Fibroblast of the conjunctiva (primary cell): ENCODE measurements at regions not wholly inside any gene's neighbourhood (a gene's known extent, or its start where the extent isn't known, plus 50 kb on each side); places are given as distances from the start of the nearest gene placed in this dataset.

ENCODE experiments used
- DNase-seq: peaks from one replicate; pipeline ENCODE4 v3.0.0-alpha.2; 2010; ENCODE audit warnings: low read depth

DNA sequence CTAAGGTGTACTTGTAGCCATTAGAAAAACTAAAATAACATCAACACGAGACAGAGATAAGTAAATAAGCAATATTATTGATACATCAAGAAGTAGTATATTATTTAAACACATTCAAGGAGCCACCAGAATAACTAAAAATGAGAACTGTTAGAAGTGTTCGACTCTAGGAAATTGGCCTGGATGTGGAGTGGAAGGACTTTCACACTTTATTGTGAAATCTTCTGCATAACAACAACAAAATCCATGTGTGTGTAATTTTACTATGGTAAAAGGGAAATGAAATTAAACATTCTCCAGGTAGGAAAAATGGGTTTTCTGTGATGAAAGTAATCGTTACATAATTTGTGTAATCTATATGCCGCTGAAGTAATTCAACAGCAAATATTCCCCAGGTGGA lies 96.3 kb upstream of the RNF152 start:
- no peak for DNase-seq

DNA sequence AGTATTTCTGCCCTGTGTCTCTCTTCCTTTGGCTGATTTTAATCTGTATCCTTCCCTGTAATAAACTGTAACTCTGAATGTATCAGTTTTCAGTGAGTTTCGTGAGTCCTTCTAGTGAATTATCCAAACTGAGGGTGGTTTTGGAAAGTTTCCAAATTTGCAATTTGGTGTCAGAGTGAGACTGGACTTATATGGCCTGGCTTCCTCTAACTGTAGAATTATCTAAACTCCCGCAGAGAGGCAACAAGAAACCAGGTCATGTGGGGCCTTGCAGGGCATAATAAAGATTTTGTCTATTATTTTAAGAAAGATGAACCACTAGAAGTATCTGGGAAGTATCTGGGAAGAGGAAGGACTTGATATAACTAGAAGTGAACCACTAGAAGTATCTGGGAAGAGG lies 95.3 kb upstream of the RNF152 start:
- DNase-seq: no peak

DNA sequence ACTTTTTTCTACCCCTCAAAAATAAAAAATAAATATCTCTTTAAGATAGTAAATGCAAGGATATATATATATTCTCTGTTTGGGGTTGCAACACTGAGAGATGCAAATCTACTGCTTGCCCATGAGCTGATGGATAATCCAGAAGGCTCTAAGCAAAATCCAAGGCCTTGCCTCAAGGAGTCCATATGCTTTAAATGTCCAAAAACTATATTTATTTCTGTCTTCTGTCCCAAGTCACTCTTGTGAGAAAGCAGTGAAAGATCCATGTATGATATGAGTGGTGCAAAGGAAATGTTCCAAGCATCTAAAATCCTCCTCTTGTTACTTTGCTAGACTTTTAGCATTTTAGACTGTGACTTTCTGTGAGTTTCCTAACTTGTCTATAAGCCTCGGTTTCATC lies 92.9 kb upstream of the RNF152 start:
- no peak for DNase-seq

DNA sequence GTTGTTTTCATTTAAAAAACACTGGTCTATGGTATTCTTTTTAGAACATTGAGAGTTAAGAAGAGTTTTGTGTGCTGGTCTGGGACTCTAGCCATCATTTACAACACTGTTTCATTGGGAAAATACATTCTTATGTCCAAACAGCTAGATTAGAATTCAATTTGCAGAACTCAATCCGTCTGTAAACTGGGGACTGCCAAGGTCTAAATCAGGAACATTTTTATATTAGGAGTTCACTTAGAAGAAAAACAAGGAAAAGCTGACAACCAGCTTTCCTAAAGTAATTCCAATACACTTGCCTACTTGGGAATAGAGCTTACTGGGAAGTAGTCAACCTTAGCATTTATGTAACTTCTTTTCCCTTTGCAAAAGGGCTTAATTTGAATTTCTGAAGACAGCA lies 91.5 kb upstream of the RNF152 start:
- DNase-seq: no peak

DNA sequence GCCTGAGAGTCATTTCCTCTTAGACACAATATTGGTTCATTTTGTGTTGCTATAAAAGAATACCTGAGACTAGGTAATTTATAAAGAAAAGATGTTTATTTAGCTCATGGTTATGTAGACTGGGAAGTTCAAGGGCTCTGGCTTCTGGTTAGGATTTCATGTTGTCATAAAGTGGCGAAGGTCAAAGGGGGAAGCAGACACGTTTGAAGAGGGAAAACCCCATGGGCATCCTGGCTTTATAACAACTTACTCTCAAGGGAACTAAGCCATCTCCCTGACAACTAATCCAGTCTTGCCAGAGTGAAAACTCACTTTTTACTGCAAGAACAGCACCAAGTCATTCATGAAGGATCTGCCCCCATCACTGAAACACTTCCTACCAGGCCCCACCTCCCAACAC lies 89.7 kb upstream of the RNF152 start:
- DNase-seq: no peak

DNA sequence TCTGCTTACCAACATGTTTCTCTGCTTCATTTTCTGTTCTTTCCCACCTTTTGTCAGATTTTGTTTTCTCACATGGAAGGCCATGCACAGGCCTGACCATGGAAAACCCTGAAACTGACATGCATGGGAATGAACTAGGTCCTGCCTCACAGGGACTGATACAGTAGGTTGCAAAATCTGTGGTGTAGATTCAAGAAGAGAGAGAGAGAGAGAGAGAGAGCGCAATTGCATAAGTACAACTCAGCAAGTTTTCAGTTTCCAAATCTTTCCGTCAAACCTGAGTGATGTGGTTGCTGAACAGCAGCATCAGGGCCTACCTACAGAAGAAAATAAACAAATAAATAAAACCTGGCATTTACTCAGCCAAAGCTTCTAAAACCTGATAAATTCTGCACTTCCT lies 87.5 kb upstream of the RNF152 start:
- no peak for DNase-seq

DNA sequence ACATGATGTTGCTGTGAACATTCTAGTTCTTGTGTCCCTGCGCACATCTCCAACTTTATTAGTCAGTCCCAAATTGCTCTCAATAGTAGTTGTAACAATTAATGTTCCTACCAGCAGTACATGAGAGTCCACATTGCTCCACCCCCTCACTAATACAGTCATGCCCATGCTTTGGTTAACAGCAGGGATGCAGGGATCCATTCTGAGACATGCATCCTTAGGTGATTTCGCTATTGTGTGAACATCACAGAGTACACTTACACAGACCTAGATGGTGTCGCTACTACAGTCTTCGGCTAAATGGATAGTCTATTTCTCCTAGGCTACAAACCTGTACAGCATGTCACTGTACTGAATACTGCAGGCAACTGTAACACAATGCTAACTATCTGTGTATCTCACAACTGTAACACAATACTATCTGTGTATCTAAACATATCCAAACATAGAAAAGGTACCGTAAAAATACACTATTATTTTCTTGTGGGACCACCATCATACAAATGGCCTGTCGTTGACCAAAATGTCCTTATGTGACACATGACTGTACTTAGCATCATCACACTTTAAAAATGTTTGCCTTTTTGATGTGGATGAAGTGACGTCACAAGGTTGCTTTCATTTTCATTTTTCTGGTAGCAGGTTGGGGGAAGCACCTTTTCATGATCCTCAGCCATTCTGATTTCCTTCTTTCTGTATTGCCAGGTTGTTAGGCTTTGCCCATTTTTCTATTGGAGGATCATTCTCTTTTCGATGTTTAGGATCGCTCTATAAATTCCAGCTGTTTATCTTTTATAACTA lies 82.9 kb upstream of the RNF152 start:
- DNase-seq: no peak

DNA sequence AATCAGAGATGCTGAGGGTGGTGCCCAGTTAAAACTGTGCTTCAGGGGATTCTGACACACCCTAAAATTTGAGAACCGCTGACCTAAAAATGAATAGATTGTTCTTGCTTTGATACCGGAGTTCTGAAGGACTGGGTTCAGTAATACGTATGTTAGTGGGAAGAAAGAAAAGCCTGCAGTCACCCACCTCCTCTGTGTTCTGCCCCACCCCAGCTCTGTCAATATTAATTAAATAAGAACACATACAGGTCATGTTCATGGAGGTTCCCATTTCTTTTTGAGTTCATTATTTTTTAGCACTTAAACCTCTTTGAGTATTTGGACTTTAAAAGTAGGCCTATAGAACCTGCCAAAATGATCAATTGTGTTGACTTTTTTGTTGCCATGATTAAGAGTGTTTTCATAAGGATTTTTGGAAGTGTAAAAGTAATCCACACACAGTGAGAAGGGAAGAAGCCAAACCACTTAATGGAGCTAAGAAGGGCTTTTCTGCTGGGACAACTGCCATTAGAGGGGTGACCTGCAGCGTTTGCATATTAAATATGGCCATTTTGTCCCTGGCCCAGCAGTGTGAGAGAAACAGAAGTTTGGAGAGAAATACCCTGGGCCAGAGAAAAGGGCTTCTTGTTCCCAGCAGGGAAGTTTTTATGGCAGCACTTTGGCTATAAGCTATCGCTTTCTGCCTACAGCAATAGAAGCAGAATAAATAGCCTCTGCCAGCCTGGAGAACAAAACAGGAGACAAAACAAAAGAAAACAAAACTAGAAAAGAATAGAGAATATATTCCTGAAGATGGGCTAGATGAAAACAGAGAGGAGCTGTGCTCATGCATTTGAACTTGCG lies 80.7 kb upstream of the RNF152 start:
- no peak for DNase-seq

DNA sequence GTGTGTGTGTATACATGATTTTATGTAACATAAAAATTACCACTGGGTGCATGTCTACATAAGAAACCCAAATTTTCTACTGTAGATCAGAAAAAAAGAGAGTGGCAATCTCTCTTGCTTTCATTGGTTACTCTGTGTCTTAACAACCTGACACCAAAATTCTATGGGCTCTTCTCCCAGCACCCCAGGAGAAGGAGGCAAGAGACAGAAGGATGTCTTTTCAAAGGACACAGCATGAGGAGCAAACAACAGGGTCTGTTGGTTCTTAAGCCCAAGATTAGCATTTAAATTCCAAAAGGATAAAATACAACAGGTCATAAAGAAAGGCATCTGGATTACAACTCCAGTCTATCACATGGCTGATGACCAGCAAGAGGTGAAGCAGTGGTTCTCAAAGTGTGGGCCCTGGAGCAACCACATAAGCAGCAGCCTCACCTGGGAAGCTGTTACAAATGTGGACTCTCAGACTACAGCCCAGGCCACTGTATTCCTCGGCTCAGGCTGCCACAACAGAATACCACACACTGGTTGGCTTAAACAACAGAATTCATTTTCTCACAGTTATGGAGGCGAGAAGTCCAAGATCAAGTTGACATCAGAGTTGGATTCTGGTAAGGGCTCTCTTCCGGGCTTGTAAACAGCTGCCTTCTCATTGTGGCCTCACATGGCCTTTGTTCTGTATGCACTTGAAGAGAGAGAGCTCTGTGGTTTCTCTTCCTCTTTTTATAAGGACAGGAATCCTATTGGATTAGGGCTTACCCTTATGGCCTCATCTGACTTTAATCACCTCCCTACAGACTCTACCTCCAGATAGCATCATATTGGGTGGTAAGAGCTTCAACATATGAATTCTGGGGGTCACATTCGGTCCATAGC lies 79.8 kb upstream of the RNF152 start:
- no peak for DNase-seq

DNA sequence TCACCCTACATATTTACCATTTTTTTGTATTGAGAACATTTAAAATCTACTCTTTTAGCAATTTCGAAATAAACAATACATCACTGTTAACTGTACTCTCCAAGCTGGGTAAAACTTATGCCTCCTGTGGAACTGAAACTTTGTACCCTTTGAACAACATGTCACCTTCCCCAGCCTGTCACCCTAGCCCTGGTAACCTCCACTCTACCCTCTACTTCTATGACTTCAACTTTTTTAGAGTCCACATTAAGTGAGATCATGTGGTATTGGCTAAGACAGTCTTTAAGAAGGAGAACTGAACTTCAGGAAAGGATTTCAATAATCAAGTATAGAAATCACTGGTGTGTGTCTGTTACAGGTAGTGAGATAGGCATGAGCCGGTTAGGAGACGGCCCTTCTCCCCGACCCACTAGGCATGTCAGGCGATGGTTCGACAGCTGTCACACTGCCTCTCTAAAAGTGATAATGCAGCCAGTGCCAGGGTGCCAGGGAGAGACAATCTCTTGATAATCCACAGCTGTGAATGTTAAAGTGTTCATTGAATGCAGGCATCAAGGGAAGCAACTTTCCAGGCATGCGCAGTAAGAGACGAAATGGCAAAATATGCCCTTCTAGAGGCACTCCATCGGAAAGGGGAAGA lies 74.6 kb upstream of the RNF152 start:
- no peak for DNase-seq

DNA sequence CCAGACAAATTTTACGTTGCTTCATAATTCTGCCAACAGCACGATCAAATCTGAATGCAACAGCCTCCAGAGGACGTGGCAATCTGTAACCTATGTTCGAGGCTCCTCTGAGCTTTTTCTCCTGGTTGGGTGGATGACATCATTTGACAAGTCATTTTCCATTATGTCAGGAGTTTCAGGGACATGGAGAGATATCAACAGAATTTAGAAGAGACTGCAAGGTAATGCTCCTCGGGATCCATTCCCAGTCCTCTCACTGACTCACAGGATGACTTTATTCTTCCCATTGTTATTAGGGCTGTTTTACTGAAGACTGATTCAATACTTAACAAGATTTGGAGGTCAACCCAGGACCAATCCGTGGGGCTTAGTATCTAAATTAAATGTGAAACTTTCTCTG lies 72.5 kb upstream of the RNF152 start:
- no peak for DNase-seq

DNA sequence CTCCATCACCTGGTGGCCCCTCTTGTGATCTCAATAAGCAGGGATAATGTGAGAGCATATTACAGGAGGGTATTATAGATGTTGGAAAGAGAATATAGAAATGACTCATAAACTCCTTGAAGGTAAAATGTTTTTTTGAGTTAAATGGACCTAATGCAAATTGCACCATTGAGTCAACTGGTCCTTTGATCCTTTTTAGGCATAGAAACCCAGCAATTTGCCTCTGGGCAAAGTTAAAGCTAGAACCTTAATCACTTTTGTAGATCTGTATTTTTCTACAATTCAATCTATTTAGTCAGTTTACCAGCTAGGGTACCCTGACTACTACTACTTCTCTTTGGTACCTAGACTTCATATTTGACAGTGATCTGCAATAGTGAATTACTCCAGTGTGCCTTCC lies 71.8 kb upstream of the RNF152 start:
- DNase-seq: no peak

DNA sequence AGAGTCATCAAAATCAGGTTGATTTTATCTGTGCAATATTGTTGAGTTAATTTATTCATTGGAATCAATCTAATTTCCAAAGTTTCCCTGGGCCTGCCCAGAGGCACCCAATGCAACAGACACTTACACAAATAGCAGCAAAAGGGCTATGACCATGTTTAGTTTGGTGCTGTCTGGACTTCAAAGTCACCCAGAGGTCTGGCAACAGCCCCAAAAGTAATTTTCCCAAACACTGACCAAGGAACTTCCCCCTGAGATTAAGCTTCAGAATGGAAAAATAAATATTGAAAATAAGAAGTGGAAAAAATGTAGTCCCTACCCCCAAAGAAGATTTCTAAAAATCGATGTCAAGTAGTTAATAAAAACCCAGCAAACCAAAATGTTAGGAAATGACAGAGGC lies 70.9 kb upstream of the RNF152 start:
- no peak for DNase-seq

DNA sequence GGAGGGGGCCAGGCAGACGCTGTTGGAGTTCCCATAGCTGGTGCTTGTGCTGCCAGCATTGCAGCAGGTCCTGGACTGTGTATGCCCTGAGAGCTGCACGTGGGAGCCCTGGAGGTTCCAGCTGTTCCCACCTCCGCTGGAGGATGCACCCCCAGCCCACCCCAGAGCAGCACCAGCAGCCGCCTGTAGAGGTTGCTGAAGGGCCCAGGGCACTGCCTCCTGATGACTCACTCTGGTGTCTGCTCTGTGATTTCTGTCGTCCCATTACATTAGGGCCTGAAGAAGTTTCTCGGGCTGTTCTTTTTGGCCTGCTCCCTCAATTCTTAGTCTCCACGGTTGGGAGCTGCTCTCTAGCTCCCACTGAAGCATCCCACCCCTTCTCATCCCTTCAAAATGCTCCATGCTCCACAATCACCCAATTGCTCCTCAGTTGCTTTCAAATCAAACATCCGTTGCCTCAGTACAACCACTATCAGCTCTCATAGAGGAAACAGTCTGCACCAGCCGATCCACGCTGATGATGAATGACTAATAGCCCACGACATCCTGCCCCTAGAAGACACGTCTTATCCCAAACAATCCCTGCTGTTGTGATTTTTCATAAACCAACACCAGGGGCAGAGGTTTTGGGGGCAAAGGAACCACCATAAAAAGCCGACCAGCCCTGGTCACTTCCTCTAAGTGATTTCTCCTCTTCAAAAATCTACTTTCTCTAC lies 65.2 kb upstream of the RNF152 start:
- DNase-seq: no peak

DNA sequence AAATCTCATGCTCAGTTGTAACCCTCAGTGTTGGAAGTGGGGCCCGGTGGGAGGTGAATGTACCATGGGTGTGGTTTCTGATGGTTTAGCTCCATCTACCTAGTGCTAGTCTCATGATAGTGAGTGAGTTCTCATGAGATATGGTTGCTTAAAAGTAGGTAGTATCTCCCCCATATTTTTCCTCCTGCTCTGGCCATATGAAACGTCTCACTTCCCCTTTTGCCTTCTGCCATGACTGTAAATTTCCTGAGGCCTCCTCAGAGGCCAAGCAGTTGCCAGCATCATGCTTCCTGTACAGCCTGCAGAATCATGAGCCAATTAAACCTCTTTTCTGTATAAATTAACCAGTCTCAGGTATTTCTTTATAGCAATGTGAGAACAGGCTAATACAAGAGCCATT lies 62.8 kb upstream of the RNF152 start:
- no peak for DNase-seq

DNA sequence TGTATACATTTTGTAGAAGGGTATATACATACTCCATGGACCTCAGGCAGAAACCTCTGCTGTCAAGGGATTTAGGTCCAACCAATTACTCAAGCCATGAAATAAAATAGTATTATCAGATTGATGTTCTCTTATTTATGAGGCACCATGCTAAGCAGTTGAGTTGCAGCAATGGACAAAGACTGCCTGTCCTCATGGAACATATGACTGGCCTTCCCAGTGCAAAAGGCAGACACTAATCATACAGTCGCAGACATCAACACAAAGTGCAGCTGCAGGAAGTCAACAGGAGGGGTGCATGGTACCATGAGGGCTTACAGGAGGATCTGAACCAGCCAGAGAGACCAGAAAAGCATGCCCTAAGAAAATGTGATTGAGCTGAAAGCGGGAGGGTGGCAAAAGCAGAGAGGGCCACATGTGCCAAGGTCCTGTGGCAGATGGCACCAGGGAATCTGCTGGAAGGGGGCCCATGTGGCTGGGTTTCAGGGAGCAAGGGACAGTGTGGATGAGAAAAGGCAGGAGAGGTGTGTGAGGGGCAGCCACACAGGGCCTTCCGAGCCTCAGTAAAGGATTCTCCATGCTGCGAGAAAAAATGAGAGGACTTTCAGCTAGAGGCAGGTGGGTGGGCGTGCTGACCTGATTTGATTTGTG lies 61.4 kb upstream of the RNF152 start:
- no peak for DNase-seq

DNA sequence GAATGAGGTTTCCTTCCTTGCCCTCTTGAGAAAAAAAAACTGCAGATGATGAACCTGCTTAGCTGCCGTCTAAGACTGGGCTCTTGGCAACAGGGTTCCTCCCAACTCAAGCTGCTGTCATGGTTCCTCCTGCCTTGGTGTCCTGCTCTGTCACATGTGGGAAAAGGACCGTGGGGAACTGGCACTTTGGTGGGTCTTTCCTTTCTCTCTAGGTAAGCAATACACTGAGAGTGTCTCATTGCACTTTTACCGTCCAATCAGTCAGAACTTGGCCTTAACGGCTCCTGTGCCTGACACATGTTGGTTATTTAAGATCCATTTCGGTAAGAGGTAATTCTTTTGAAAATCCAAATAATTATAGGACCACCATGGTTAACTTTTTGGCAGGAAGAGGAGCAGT lies 60.8 kb upstream of the RNF152 start:
- no peak for DNase-seq

DNA sequence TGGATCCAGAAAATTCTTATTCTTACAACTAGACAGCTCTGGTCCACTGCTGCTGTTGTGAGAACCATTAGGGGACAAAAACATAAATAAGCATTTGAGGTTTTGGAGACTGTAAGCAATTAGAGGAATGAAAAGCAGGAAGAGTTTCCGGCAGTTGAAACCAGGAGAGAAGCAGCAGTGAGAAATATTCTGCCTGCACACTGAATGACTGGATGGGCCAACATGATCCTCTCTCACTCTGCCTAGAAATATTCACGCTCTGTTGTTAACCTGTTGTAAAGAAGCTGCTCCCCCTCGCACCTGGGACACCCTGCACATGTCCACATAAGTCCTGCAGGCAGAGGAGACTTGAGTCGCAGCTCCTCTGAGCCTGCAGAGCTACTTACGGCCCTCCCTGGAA lies 60.4 kb upstream of the RNF152 start:
- no peak for DNase-seq

DNA sequence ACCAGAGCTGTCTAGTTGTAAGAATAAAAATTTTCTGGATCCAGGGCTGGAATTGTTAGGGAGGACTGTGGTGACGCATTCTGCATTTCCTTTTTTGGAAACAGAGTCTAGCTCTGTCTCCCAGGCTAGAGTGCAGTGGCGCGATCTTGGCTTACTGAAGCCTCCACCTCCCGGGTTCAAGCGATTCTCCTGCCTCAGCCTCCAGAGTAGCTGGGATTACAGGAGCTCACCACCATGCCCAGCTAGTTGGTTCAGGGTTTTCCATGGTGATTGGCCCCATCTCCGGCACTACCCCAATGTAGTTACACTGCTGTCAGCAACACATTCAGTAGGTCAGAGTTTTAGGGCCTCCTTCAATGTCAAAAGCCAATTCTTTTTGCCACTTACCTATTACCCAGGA lies 58.6 kb upstream of the RNF152 start:
- no peak for DNase-seq

DNA sequence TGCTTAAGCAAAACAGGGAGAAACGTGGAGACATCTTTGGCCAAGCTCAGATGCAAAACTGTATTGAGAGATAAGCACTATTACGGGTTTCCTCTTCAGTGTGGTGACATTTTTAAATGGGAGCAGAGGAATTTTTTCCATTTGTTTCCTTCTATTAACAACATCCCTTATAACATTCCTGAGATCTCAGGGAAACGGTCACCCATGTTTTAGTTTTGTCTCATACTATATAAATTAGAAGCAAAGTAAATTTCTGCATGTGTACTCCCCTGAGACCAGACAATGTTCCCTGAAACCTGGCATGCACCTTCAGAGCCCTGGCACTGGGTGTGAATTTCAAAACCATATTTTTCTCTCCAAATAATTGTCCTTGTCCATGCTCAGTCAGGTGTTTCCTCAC lies 57.6 kb upstream of the RNF152 start:
- no peak for DNase-seq

DNA sequence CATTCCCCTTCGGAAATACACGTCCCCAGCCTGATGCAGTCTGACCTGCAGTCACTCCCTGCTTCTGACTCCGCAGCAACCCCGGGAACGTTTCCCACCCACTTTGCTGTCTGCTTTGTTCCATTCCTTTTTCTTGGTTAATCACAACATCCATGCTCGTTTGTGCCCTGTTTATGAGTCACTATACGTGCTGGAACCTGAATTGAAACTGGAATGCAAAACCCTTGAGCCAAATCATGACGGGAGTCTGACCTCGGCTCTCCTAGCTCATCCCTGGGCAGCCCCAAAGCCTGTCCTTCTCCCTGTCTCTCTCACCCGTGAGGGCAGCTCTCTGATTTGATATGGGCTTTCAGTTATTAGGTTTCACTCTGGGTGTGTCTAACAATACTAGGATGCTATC lies 57.1 kb upstream of the RNF152 start:
- DNase-seq: no peak
